K562 (cell line): ENCODE measurements at regions not wholly inside any gene's neighbourhood (a gene's known extent, or its start where the extent isn't known, plus 50 kb on each side); places are given as distances from the start of the nearest gene placed in this dataset.

ENCODE experiments used
- ATAC-seq: fragments of 200-7000 bp; cut with Tn5 transposase; 3 replicates; pipeline ENCODE4 v1.9.1; 2020; ENCODE audit warnings: moderate library complexity
- BruUV-seq: library from RNA; stranded (reverse); fragments of 400-500 nt; replicated peaks from 2 replicates; lab custom pipeline; 2021; lab: Mats Ljungman, UMichigan
- CTCF ChIA-PET: fragments of 300-600 bp; formaldehyde crosslinking; extraction: SDS; loops from one replicate; lab custom pipeline; 2021; ENCODE audit warnings: low intra/inter-chr PET ratio; lab: Yijun Ruan, JAX
- POLR2A ChIA-PET: fragments of 300-600, 350-650 bp; sonication (Branson Sonifier 250); formaldehyde crosslinking; extraction: SDS; loops from one replicate; lab custom pipeline; 2021; ENCODE audit warnings: antibody characterized with exemption, inconsistent platforms; lab: Yijun Ruan, JAX
- DNase-seq, 4 experiments: peaks; one replicate each; pipeline versions ENCODE4 v3.0.0 to v3.0.0-alpha.2; 2011 to 2018; ENCODE audit warnings: low spot score in 3 of 4, mixed read lengths in 3 of 4; ENCODE audit errors: extremely low read depth in 1 of 4
- FAIRE-seq: peaks from 2 replicates; lab custom pipeline; 2011; peaks lifted over from hg19 to GRCh38; lab: Jason Lieb, UNC
- H2AFZ ChIP-seq: 2 replicates; pipeline ENCODE4 v1.6.0; 2011; ENCODE audit warnings: low read depth, low read length, control low read depth, inconsistent platforms
- H3K27ac ChIP-seq: fragments of 200-600 bp; 3 replicates; pipeline ENCODE4 v1.8.0; 2011; ENCODE audit warnings: low read depth, mild to moderate bottlenecking, control low read depth, inconsistent platforms, low read length, moderate library complexity, mixed read lengths; ENCODE audit errors: extremely low read depth
- H3K27me3 ChIP-seq, 2 experiments: fragments of 300-600 bp in 1 of 2; 2 replicates in 1 of 2; 3 replicates in 1 of 2; pipeline versions ENCODE4 v1.6.0 to v1.8.0; 2011; ENCODE audit warnings: inconsistent platforms in 2 of 2, low read length in 2 of 2, mild to moderate bottlenecking in 1 of 2, mixed read lengths in 1 of 2, moderate library complexity in 1 of 2; ENCODE audit not compliant: control insufficient read depth in 2 of 2, insufficient read depth in 2 of 2
- H3K36me3 ChIP-seq: fragments of 300-600 bp; 3 replicates; pipeline ENCODE4 v1.8.0; 2011; ENCODE audit warnings: mild to moderate bottlenecking, low read length, inconsistent platforms; ENCODE audit not compliant: control insufficient read depth, insufficient read depth
- H3K4me1 ChIP-seq, 2 experiments: fragments of 200-600 bp in 1 of 2; replicated peaks in 1 of 2; 2 replicates in 1 of 2; 3 replicates in 1 of 2; pipeline versions ENCODE4 v1.5.1 to v1.8.0; 2011; ENCODE audit warnings: inconsistent platforms in 2 of 2, low read length in 2 of 2, mild to moderate bottlenecking in 1 of 2, mixed read lengths in 1 of 2, moderate library complexity in 1 of 2; ENCODE audit not compliant: control insufficient read depth in 2 of 2, insufficient read depth in 2 of 2
- H3K4me2 ChIP-seq: 2 replicates; pipeline ENCODE4 v1.6.1; 2011; ENCODE audit warnings: low read length, control low read depth, inconsistent platforms, mixed read lengths; ENCODE audit not compliant: insufficient read depth
- H3K4me3 ChIP-seq: fragments of 200-600 bp; sonication (generic), shearing (Covaris generic); 2 replicates; pipeline ENCODE4 v1.5.1; 2016; ENCODE audit warnings: control low read depth, inconsistent platforms
- H3K79me2 ChIP-seq: fragments of 200-600 bp; 3 replicates; pipeline ENCODE4 v1.8.0; 2011; ENCODE audit warnings: low read length, inconsistent platforms; ENCODE audit not compliant: control insufficient read depth, insufficient read depth
- H3K9ac ChIP-seq, 2 experiments: 2 replicates each; pipeline versions ENCODE4 v1.6.0 to v1.6.1; 2011; ENCODE audit warnings: low read depth in 2 of 2, low read length in 2 of 2, control low read depth in 1 of 2, inconsistent platforms in 1 of 2, mild to moderate bottlenecking in 1 of 2, mixed read lengths in 1 of 2; ENCODE audit not compliant: insufficient read depth in 1 of 2
- H3K9me1 ChIP-seq: one replicate; pipeline ENCODE4 v1.6.0; 2011; ENCODE audit warnings: inconsistent platforms, mild to moderate bottlenecking, low read length, moderate library complexity; ENCODE audit not compliant: control insufficient read depth, insufficient read depth
- H3K9me3 ChIP-seq: replicated peaks from 2 replicates; pipeline ENCODE4 v1.5.1; 2011; ENCODE audit warnings: low read depth, low read length, inconsistent platforms; ENCODE audit not compliant: control insufficient read depth, insufficient read depth
- H4K20me1 ChIP-seq: replicated peaks from 2 replicates; pipeline ENCODE4 v1.6.1; 2011; ENCODE audit warnings: low read length, inconsistent platforms, mixed read lengths; ENCODE audit not compliant: control insufficient read depth, insufficient read depth
- CTCF ChIP-seq, 3 experiments: IDR thresholded peaks in 2 of 3; conservative IDR thresholded peaks in 1 of 3; 2 replicates each; pipeline ENCODE4 v1.5.1; 2011 to 2012; ENCODE audit warnings: low read length in 3 of 3, mild to moderate bottlenecking in 3 of 3, control low read depth in 2 of 3, improper control_type of control experiment in 1 of 3, inconsistent platforms in 1 of 3, low read depth in 1 of 3, mixed read lengths in 1 of 3, moderate library complexity in 1 of 3; ENCODE audit not compliant: insufficient read depth in 2 of 3
- NBN ChIP-seq: fragments of 450-650 bp; IDR thresholded peaks from 2 replicates; pipeline ENCODE4 v1.6.1; 2016; ENCODE audit warnings: low read depth, mild to moderate bottlenecking
- PHTF2 ChIP-seq: fragments of 250-450 bp; sonication (Bioruptor Pico); IDR thresholded peaks from 2 replicates; pipeline ENCODE4 v1.5.0; 2021; ENCODE audit warnings: mild to moderate bottlenecking
- POLR3G ChIP-seq: IDR thresholded peaks from 2 replicates; pipeline ENCODE4 v1.6.1; 2011; ENCODE audit not compliant: insufficient read length, insufficient replicate concordance; ENCODE audit errors: extremely low read depth
- REST ChIP-seq, 2 experiments: fragments of 450-650 bp; formaldehyde crosslinking in 1 of 2; IDR thresholded peaks; 2 replicates each; pipeline versions ENCODE4 v1.4.0 to v1.6.1; 2014 to 2020; ENCODE audit warnings: mild to moderate bottlenecking in 2 of 2, borderline replicate concordance in 1 of 2, low read depth in 1 of 2
- SP2 ChIP-seq: IDR thresholded peaks from 2 replicates; pipeline ENCODE4 v1.6.1; 2011; ENCODE audit warnings: mild to moderate bottlenecking, low read depth, low read length, moderate library complexity; ENCODE audit not compliant: poor library complexity, severe bottlenecking; ENCODE audit errors: extremely low read depth
- YY1 ChIP-seq, 3 experiments: IDR thresholded peaks; 2 replicates each; pipeline ENCODE4 v1.6.1; 2011; ENCODE audit warnings: low read length in 2 of 3, mild to moderate bottlenecking in 2 of 3, moderate library complexity in 2 of 3, borderline replicate concordance in 1 of 3, control low read depth in 1 of 3, low read depth in 1 of 3; ENCODE audit not compliant: insufficient read depth in 3 of 3, insufficient replicate concordance in 2 of 3, control insufficient read depth in 1 of 3, insufficient read length in 1 of 3; ENCODE audit errors: extremely low read depth in 1 of 3
- ZNF551 ChIP-seq: fragments of 250-450 bp; sonication (Bioruptor Pico); IDR thresholded peaks from 2 replicates; pipeline ENCODE4 v1.5.0; 2021; ENCODE audit warnings: mild to moderate bottlenecking, moderate library complexity
- WGBS: fragments of 100-300 bp; shearing (Covaris generic); methylation state at CpG from one replicate; pipeline ENCODE4 v1.1.6; 2016; ENCODE audit warnings: low coverage, mixed read lengths; ENCODE audit not compliant: insufficient coverage; ENCODE audit errors: missing lambda C conversion rate; 5-methylcytosine and 5-hydroxymethylcytosine counted together
- in situ Hi-C: fragments of 300-500 bp; cut with MboI; formaldehyde crosslinking; loops from 4 replicates; pipeline ENCODE4 v1.15.0; 2018; ENCODE audit warnings: inconsistent platforms, mixed read lengths
- intact Hi-C: fragments of 100-400 bp; cut with micrococcal nuclease; formaldehyde crosslinking; loops from 2 replicates; pipeline ENCODE4 v1.14.2; 2022

- no peak for DNase-seq
- TF ChIP-seq SP2 (no peak), POLR3G (no peak), ZNF551 (no peak), PHTF2 (CRISPR knock-in tag) (no peak), NBN (no peak), CTCF (IDR thresholded peaks at IDR 0.05 in 2 of 3, conservative IDR thresholded peaks at IDR 0.05 in 1 of 3; ENCODE audit: insufficient read depth in 2 of 3, low read depth in 1 of 3, low read length in 3 of 3) (no peak), YY1 (IDR thresholded peaks at IDR 0.05; ENCODE audit: borderline replicate concordance in 1 of 3, control insufficient read depth in 1 of 3, extremely low read depth in 1 of 3, insufficient read depth in 3 of 3, insufficient read length in 1 of 3, insufficient replicate concordance in 2 of 3, low read depth in 1 of 3, low read length in 2 of 3) (no peak), REST (IDR thresholded peaks at IDR 0.05; ENCODE audit: borderline replicate concordance) (no peak), REST (CRISPR knock-in tag; IDR thresholded peaks at IDR 0.05; ENCODE audit: low read depth) (no peak)
Measured at GRCh38 chr4:181431006-181431405, 812.2 kb upstream of the TENM3 start.

More at GRCh38 chr4:181431006-181431405, 812.2 kb upstream of the TENM3 start:
- H3K27ac ChIP-seq: no peak overlapping the region
- intact Hi-C loops (no loop called here), in situ Hi-C loops (no loop called here)
- no peaks in the 10 kb centered on the region for H3K79me2 ChIP-seq
- no peaks in the 10 kb centered on the region for H3K27me3 ChIP-seq
- no TSS peak for BruUV-seq
- H3K4me2 ChIP-seq: no peak overlapping the region
- H3K9me3 ChIP-seq: no peaks in the 10 kb centered on the region
- H3K36me3 ChIP-seq: no peaks in the 10 kb centered on the region
- WGBS: 0% methylated on average over 1 of the region's 1 CpG
- no peak overlapping the region for H2AFZ ChIP-seq
- CTCF ChIA-PET: no interaction called here
- H3K4me3 ChIP-seq: no peak overlapping the region
- no peak for ATAC-seq
- H4K20me1 ChIP-seq: no peaks in the 10 kb centered on the region
- no peak for FAIRE-seq
- no peaks in the 10 kb centered on the region for H3K4me1 ChIP-seq
- no peaks in the 10 kb centered on the region for H3K9me1 ChIP-seq
- H3K9ac ChIP-seq: no peak overlapping the region
- POLR2A ChIA-PET: no interaction called here
